ENCODE measurements at regions not wholly inside any gene's neighbourhood (a gene's known extent, or its start where the extent isn't known, plus 50 kb on each side); places are given as distances from the start of the nearest gene placed in this dataset.

DNA sequence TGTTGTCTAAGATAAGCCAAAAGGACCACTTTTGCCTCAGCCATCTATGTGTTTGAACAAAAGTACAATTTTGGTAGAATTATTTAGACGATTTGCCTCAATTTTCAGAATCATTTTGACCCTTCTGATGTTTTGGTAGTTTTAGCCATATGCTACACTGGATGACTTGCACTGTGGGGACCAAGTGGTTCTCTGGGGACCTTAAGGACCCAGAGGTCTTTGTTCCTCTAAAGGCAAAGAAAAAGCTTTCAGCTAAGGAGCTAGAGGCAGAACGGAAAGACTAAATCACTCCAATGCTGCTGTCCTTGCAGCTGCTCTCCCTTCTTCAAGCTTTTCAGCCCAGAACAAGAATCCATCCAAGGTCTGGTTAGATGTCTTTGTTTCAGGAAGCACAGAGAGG is 51.0 kb upstream of the APC start:
- TF ChIP-seq CTCF (conservative IDR thresholded peaks at IDR 0.05; ENCODE audit: low read depth in 2 of 2), result no peak
- no peak for TF ChIP-seq POLR2AphosphoS5 (IDR thresholded peaks at IDR 0.05; ENCODE audit: low read depth)
- no peak for TF ChIP-seq EZH2phosphoT487 (IDR thresholded peaks at IDR 0.05; ENCODE audit: unreplicated experiment)
- TF ChIP-seq, protein P1, sequence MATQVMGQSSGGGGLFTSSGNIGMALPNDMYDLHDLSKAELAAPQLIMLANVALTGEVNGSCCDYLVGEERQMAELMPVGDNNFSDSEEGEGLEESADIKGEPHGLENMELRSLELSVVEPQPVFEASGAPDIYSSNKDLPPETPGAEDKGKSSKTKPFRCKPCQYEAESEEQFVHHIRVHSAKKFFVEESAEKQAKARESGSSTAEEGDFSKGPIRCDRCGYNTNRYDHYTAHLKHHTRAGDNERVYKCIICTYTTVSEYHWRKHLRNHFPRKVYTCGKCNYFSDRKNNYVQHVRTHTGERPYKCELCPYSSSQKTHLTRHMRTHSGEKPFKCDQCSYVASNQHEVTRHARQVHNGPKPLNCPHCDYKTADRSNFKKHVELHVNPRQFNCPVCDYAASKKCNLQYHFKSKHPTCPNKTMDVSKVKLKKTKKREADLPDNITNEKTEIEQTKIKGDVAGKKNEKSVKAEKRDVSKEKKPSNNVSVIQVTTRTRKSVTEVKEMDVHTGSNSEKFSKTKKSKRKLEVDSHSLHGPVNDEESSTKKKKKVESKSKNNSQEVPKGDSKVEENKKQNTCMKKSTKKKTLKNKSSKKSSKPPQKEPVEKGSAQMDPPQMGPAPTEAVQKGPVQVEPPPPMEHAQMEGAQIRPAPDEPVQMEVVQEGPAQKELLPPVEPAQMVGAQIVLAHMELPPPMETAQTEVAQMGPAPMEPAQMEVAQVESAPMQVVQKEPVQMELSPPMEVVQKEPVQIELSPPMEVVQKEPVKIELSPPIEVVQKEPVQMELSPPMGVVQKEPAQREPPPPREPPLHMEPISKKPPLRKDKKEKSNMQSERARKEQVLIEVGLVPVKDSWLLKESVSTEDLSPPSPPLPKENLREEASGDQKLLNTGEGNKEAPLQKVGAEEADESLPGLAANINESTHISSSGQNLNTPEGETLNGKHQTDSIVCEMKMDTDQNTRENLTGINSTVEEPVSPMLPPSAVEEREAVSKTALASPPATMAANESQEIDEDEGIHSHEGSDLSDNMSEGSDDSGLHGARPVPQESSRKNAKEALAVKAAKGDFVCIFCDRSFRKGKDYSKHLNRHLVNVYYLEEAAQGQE (IDR thresholded peaks at IDR 0.05; ENCODE audit: unreplicated experiment), result no peak
- TF ChIP-seq, protein P2, sequence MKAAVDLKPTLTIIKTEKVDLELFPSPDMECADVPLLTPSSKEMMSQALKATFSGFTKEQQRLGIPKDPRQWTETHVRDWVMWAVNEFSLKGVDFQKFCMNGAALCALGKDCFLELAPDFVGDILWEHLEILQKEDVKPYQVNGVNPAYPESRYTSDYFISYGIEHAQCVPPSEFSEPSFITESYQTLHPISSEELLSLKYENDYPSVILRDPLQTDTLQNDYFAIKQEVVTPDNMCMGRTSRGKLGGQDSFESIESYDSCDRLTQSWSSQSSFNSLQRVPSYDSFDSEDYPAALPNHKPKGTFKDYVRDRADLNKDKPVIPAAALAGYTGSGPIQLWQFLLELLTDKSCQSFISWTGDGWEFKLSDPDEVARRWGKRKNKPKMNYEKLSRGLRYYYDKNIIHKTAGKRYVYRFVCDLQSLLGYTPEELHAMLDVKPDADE (IDR thresholded peaks at IDR 0.05), result no peak
- TF ChIP-seq EZH2 (IDR thresholded peaks at IDR 0.05; ENCODE audit: low read depth, unreplicated experiment), result no peak
- TF ChIP-seq, protein P3, sequence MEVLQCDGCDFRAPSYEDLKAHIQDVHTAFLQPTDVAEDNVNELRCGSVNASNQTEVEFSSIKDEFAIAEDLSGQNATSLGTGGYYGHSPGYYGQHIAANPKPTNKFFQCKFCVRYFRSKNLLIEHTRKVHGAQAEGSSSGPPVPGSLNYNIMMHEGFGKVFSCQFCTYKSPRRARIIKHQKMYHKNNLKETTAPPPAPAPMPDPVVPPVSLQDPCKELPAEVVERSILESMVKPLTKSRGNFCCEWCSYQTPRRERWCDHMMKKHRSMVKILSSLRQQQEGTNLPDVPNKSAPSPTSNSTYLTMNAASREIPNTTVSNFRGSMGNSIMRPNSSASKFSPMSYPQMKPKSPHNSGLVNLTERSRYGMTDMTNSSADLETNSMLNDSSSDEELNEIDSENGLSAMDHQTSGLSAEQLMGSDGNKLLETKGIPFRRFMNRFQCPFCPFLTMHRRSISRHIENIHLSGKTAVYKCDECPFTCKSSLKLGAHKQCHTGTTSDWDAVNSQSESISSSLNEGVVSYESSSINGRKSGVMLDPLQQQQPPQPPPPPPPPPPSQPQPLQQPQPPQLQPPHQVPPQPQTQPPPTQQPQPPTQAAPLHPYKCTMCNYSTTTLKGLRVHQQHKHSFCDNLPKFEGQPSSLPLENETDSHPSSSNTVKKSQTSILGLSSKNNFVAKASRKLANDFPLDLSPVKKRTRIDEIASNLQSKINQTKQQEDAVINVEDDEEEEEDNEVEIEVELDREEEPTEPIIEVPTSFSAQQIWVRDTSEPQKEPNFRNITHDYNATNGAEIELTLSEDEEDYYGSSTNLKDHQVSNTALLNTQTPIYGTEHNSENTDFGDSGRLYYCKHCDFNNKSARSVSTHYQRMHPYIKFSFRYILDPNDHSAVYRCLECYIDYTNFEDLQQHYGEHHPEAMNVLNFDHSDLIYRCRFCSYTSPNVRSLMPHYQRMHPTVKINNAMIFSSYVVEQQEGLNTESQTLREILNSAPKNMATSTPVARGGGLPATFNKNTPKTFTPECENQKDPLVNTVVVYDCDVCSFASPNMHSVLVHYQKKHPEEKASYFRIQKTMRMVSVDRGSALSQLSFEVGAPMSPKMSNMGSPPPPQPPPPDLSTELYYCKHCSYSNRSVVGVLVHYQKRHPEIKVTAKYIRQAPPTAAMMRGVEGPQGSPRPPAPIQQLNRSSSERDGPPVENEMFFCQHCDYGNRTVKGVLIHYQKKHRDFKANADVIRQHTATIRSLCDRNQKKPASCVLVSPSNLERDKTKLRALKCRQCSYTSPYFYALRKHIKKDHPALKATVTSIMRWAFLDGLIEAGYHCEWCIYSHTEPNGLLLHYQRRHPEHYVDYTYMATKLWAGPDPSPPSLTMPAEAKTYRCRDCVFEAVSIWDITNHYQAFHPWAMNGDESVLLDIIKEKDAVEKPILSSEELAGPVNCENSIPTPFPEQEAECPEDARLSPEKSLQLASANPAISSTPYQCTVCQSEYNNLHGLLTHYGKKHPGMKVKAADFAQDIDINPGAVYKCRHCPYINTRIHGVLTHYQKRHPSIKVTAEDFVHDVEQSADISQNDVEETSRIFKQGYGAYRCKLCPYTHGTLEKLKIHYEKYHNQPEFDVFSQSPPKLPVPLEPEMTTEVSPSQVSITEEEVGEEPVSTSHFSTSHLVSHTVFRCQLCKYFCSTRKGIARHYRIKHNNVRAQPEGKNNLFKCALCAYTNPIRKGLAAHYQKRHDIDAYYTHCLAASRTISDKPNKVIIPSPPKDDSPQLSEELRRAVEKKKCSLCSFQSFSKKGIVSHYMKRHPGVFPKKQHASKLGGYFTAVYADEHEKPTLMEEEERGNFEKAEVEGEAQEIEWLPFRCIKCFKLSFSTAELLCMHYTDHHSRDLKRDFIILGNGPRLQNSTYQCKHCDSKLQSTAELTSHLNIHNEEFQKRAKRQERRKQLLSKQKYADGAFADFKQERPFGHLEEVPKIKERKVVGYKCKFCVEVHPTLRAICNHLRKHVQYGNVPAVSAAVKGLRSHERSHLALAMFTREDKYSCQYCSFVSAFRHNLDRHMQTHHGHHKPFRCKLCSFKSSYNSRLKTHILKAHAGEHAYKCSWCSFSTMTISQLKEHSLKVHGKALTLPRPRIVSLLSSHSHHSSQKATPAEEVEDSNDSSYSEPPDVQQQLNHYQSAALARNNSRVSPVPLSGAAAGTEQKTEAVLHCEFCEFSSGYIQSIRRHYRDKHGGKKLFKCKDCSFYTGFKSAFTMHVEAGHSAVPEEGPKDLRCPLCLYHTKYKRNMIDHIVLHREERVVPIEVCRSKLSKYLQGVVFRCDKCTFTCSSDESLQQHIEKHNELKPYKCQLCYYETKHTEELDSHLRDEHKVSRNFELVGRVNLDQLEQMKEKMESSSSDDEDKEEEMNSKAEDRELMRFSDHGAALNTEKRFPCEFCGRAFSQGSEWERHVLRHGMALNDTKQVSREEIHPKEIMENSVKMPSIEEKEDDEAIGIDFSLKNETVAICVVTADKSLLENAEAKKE (CRISPR knock-in tag; IDR thresholded peaks at IDR 0.05), result no peak
- TF ChIP-seq JUNB (IDR thresholded peaks at IDR 0.05; ENCODE audit: unreplicated experiment), result no peak
- TF ChIP-seq CREB1 (CRISPR knock-in tag; IDR thresholded peaks at IDR 0.05; ENCODE audit: low read depth), result no peak
- TF ChIP-seq STAT1 (IDR thresholded peaks at IDR 0.05; ENCODE audit: unreplicated experiment), result no peak
- TF ChIP-seq ZNF331 (CRISPR knock-in tag; IDR thresholded peaks at IDR 0.05; ENCODE audit: low read depth), result no peak

Measured in GM23338 (cell line).